ENCODE measurements at regions not wholly inside any gene's neighbourhood (a gene's known extent, or its start where the extent isn't known, plus 50 kb on each side); places are given as distances from the start of the nearest gene placed in this dataset.

- Histone ChIP-seq H3K27me3 (ENCODE audit: insufficient read depth) (no peaks in the 10 kb centered on the region), H3F3A (replicated peaks; ENCODE audit: insufficient read depth) (no peaks in the 10 kb centered on the region), H3K9me2 (no peaks in the 10 kb centered on the region), H3K4me2 (no peak overlapping the region), H2AFZ (ENCODE audit: low read depth) (no peak overlapping the region), H3K36me3 (replicated peaks in 1 of 2; ENCODE audit: control insufficient read depth in 1 of 2, insufficient read depth in 2 of 2, low read length in 1 of 2) (no peaks in the 10 kb centered on the region), H3K4me1 (ENCODE audit: control insufficient read depth in 1 of 2, insufficient read depth in 2 of 2, low read depth in 1 of 2, low read length in 1 of 2) (peaks cover 9 to 41% of the 10 kb centered on the region in 2 experiments; a peak in 2 of 4 replicates), H3K27ac (ENCODE audit: low read depth in 2 of 2, low read length in 1 of 2) (peak overlapping the region in 1 of 2 experiments; percentile 3; a peak in 1 of 4 replicates), H3K9me3 (no peaks in the 10 kb centered on the region), H3K9ac (no peak overlapping the region), H4K20me1 (ENCODE audit: insufficient read depth) (no peaks in the 10 kb centered on the region), H3K4me3 (ENCODE audit: low read depth in 2 of 2, low read length in 1 of 2) (no peak overlapping the region), H3K79me2 (ENCODE audit: insufficient read depth) (no peaks in the 10 kb centered on the region)
- CTCF ChIA-PET = interaction anchor here (0.6 to 1.1 kb wide), 2 partner anchors 134 to 135 kb away, joined by 3 to 4 read pairs; no protein-coding TSS in a partner anchor
- TF ChIP-seq POLR2AphosphoS5 (IDR thresholded peaks at IDR 0.05; ENCODE audit: low read depth, low read length) (no peak), TEAD4 (IDR thresholded peaks at IDR 0.05; ENCODE audit: borderline replicate concordance, insufficient read depth) (no peak), MXI1 (IDR thresholded peaks at IDR 0.05; ENCODE audit: low read depth, low read length) (no peak), NRF1 (IDR thresholded peaks at IDR 0.05; ENCODE audit: low read depth, low read length) (no peak), FOXM1 (IDR thresholded peaks at IDR 0.05; ENCODE audit: low read depth) (no peak), IRF3 (IDR thresholded peaks at IDR 0.05; ENCODE audit: low read depth, low read length) (no peak), JUND (IDR thresholded peaks at IDR 0.05) (no peak), EZH2phosphoT487 (IDR thresholded peaks at IDR 0.05; ENCODE audit: borderline replicate concordance, low read depth) (no peak), MAX (IDR thresholded peaks at IDR 0.05; ENCODE audit: low read depth) (no peak), ELF1 (IDR thresholded peaks at IDR 0.05) (no peak), FOXJ3 (CRISPR knock-in tag; IDR thresholded peaks at IDR 0.05) (no peak)
- DNase-seq = no peak
- 85% methylated on average over 10 of the region's 17 CpGs for WGBS (ENCODE audit: low lambda C conversion rate)
- POLR2A ChIA-PET = interaction anchor here (0.6 kb wide), 1 partner anchor 28 kb away, joined by 3 read pairs; no protein-coding TSS in a partner anchor
These were observed 143.9 kb downstream of the C9orf50 start for GRCh38 chr9:129476821-129477611.

GRCh38 chr9:129474740-129475404 is 146.0 kb downstream of the C9orf50 start:
- 83% methylated on average over 5 of the region's 6 CpGs for WGBS (ENCODE audit: low lambda C conversion rate)
- no peaks in the 10 kb centered on the region for H3F3A ChIP-seq (replicated peaks; ENCODE audit: insufficient read depth)
- H4K20me1 ChIP-seq (ENCODE audit: insufficient read depth) = no peaks in the 10 kb centered on the region
- H3K27me3 ChIP-seq (ENCODE audit: insufficient read depth) = no peaks in the 10 kb centered on the region
- no peak overlapping the region for H3K4me2 ChIP-seq
- no peaks in the 10 kb centered on the region for H3K79me2 ChIP-seq (ENCODE audit: insufficient read depth)
- no peaks in the 10 kb centered on the region for H3K9me2 ChIP-seq
- ChIA-PET POLR2A (no interaction called here), CTCF (interaction anchor here (1.5 to 1.8 kb wide), 2 partner anchors 19 to 301 kb away, joined by 3 to 5 read pairs; no protein-coding TSS in a partner anchor)
- H3K9ac ChIP-seq = no peak overlapping the region
- H3K4me1 ChIP-seq (ENCODE audit: control insufficient read depth in 1 of 2, insufficient read depth in 2 of 2, low read depth in 1 of 2, low read length in 1 of 2) = peaks cover 0 to 19% of the 10 kb centered on the region in 2 experiments; a peak in 1 of 4 replicates
- no peak overlapping the region for H2AFZ ChIP-seq (ENCODE audit: low read depth)
- no peaks in the 10 kb centered on the region for H3K36me3 ChIP-seq (replicated peaks in 1 of 2; ENCODE audit: control insufficient read depth in 1 of 2, insufficient read depth in 2 of 2, low read length in 1 of 2)
- TF ChIP-seq CTCF (IDR thresholded peaks at IDR 0.05) (no peak), USF2 (IDR thresholded peaks at IDR 0.05; ENCODE audit: borderline replicate concordance, low read depth, low read length) (no peak), NRF1 (IDR thresholded peaks at IDR 0.05; ENCODE audit: low read depth, low read length) (no peak), MAX (IDR thresholded peaks at IDR 0.05; ENCODE audit: low read depth) (no peak), NFIC (IDR thresholded peaks at IDR 0.05; ENCODE audit: borderline replicate concordance) (no peak)
- no peaks in the 10 kb centered on the region for H3K9me3 ChIP-seq
- no peak overlapping the region for H3K27ac ChIP-seq (ENCODE audit: low read depth in 2 of 2, low read length in 1 of 2)
- H3K4me3 ChIP-seq (ENCODE audit: low read depth in 2 of 2, low read length in 1 of 2) = no peak overlapping the region
- no peak for DNase-seq
